GM12878 (cell line): ENCODE measurements at regions not wholly inside any gene's neighbourhood (a gene's known extent, or its start where the extent isn't known, plus 50 kb on each side); places are given as distances from the start of the nearest gene placed in this dataset.

Source experiments
- ATAC-seq: fragments of 200-7000 bp; cut with Tn5 transposase; 3 replicates; pipeline ENCODE4 v1.9.1; 2020; ENCODE audit warnings: mild to moderate bottlenecking, moderate library complexity
- BruUV-seq: library from RNA; stranded (reverse); fragments of 400-500 nt; replicated peaks from 2 replicates; lab custom pipeline; 2021; lab: Mats Ljungman, UMichigan
- CTCF ChIA-PET: fragments of 300-600 bp; sonication (Branson Sonifier 250); formaldehyde crosslinking; extraction: SDS; loops from one replicate; lab custom pipeline; 2021; ENCODE audit warnings: inconsistent platforms; lab: Yijun Ruan, JAX
- POLR2A ChIA-PET: fragments of 350-600 bp; formaldehyde crosslinking; extraction: SDS; loops from one replicate; lab custom pipeline; 2021; ENCODE audit warnings: inconsistent platforms; lab: Charles Lee
- RAD21 ChIA-PET: fragments of 300-600 bp; sonication (Branson Sonifier 250); formaldehyde crosslinking; loops from one replicate; lab custom pipeline; 2023; ENCODE audit warnings: antibody characterized with exemption; ENCODE audit not compliant: unreplicated experiment; lab: Charles Lee
- SMC1A ChIA-PET: fragments of 300-600 bp; sonication (Branson Sonifier 250); formaldehyde crosslinking; loops from one replicate; lab custom pipeline; 2023; ENCODE audit not compliant: unreplicated experiment, uncharacterized antibody; lab: Charles Lee
- DNase-seq: peaks from one replicate; pipeline ENCODE4 v3.0.0-alpha.2; 2011; ENCODE audit warnings: low read depth, low spot score
- FAIRE-seq: peaks from 3 replicates; lab custom pipeline; 2011; peaks lifted over from hg19 to GRCh38; lab: Jason Lieb, UNC
- H2AFZ ChIP-seq: 2 replicates; pipeline ENCODE4 v1.6.0; 2011; ENCODE audit warnings: low read depth, low read length, control low read depth; ENCODE audit not compliant: control insufficient read depth
- H3K27ac ChIP-seq: 2 replicates; pipeline ENCODE4 v1.5.1; 2011; ENCODE audit warnings: control low read depth; ENCODE audit not compliant: control insufficient read depth, insufficient read depth
- H3K27me3 ChIP-seq, 2 experiments: replicated peaks in 1 of 2; 2 replicates each; pipeline versions ENCODE4 v1.6.0 to v1.6.1; 2011; ENCODE audit warnings: low read length in 1 of 2; ENCODE audit not compliant: control insufficient read depth in 2 of 2, insufficient read depth in 2 of 2
- H3K36me3 ChIP-seq, 2 experiments: 2 replicates each; pipeline ENCODE4 v1.5.1; 2011; ENCODE audit warnings: low read length in 1 of 2; ENCODE audit not compliant: control insufficient read depth in 2 of 2, insufficient read depth in 2 of 2
- H3K4me1 ChIP-seq: 2 replicates; pipeline ENCODE4 v1.6.1; 2011; ENCODE audit warnings: mild to moderate bottlenecking, low read length, moderate library complexity, mixed read lengths; ENCODE audit not compliant: control insufficient read depth, insufficient read depth
- H3K4me2 ChIP-seq: 2 replicates; pipeline ENCODE4 v1.6.0; 2011; ENCODE audit warnings: control low read depth; ENCODE audit not compliant: control insufficient read depth, insufficient read depth
- H3K4me3 ChIP-seq: fragments of 200-600 bp; sonication (generic); 2 replicates; pipeline ENCODE4 v1.5.1; 2016
- H3K79me2 ChIP-seq: 2 replicates; pipeline ENCODE4 v1.6.0; 2011; ENCODE audit warnings: low read length; ENCODE audit not compliant: control insufficient read depth, insufficient read depth
- H3K9ac ChIP-seq: 2 replicates; pipeline ENCODE4 v1.8.0; 2011; ENCODE audit warnings: low read length, control low read depth, mixed read lengths; ENCODE audit not compliant: control insufficient read depth, insufficient read depth
- H3K9me3 ChIP-seq: replicated peaks from 3 replicates; pipeline ENCODE4 v1.5.1; 2011; ENCODE audit warnings: mild to moderate bottlenecking, low read length; ENCODE audit not compliant: control insufficient read depth, insufficient read depth
- H4K20me1 ChIP-seq: 2 replicates; pipeline ENCODE4 v1.6.0; 2011; ENCODE audit not compliant: control insufficient read depth, insufficient read depth
- ATF3 ChIP-seq: IDR thresholded peaks from 2 replicates; pipeline ENCODE4 v1.6.1; 2011; ENCODE audit warnings: low read depth, mild to moderate bottlenecking, low read length, moderate library complexity, borderline replicate concordance; ENCODE audit errors: extremely low read depth
- BMI1 ChIP-seq: fragments of 450-650 bp; IDR thresholded peaks from 2 replicates; pipeline ENCODE4 v1.6.1; 2016; ENCODE audit warnings: mild to moderate bottlenecking, moderate library complexity, borderline replicate concordance
- CREB1 ChIP-seq: IDR thresholded peaks from 2 replicates; pipeline ENCODE4 v1.6.1; 2012; ENCODE audit warnings: low read depth, mild to moderate bottlenecking, inconsistent platforms
- CREM ChIP-seq: IDR thresholded peaks from 2 replicates; pipeline ENCODE4 v1.6.1; 2014; ENCODE audit warnings: antibody characterized with exemption, low read depth
- EGR1 ChIP-seq, 2 experiments: IDR thresholded peaks; 1 replicate in 1 of 2; 2 replicates in 1 of 2; pipeline ENCODE4 v1.6.1; 2011 to 2012; ENCODE audit warnings: low read depth in 2 of 2, low read length in 2 of 2, borderline replicate concordance in 1 of 2, mild to moderate bottlenecking in 1 of 2, moderate library complexity in 1 of 2
- LARP7 ChIP-seq: fragments of 450-650 bp; IDR thresholded peaks from 2 replicates; pipeline ENCODE4 v1.6.1; 2017; ENCODE audit warnings: mild to moderate bottlenecking
- MTA3 ChIP-seq: IDR thresholded peaks from 2 replicates; pipeline ENCODE4 v1.6.1; 2012; ENCODE audit warnings: low read length, inconsistent platforms, borderline replicate concordance
- MYC ChIP-seq: IDR thresholded peaks from 2 replicates; pipeline ENCODE4 v1.6.1; 2011; ENCODE audit warnings: mild to moderate bottlenecking, low read length, moderate library complexity, inconsistent platforms; ENCODE audit not compliant: insufficient read depth, insufficient replicate concordance, insufficient read length, severe bottlenecking
- NR2C1 ChIP-seq: fragments of 450-650 bp; IDR thresholded peaks from 2 replicates; pipeline ENCODE4 v1.6.1; 2017; ENCODE audit warnings: antibody characterized with exemption, mild to moderate bottlenecking, moderate library complexity
- NR2F1 ChIP-seq: fragments of 450-650 bp; conservative IDR thresholded peaks from 2 replicates; pipeline ENCODE4 v1.6.1; 2017; ENCODE audit warnings: mild to moderate bottlenecking
- RAD21 ChIP-seq: IDR thresholded peaks from 2 replicates; pipeline ENCODE4 v1.6.1; 2011; ENCODE audit warnings: mild to moderate bottlenecking, low read depth, low read length, moderate library complexity; ENCODE audit not compliant: insufficient read depth
- RAD51 ChIP-seq: fragments of 450-650 bp; IDR thresholded peaks from 2 replicates; pipeline ENCODE4 v1.6.1; 2016; ENCODE audit warnings: moderate library complexity, mild to moderate bottlenecking, inconsistent platforms
- WRNIP1 ChIP-seq: IDR thresholded peaks from 2 replicates; pipeline ENCODE4 v1.6.1; 2011; ENCODE audit warnings: low read depth, low read length, improper control_type of control experiment, borderline replicate concordance
- YY1 ChIP-seq: IDR thresholded peaks from 2 replicates; pipeline ENCODE4 v1.6.1; 2011; ENCODE audit warnings: low read depth, mild to moderate bottlenecking, low read length
- ZSCAN29 ChIP-seq: fragments of 450-650 bp; IDR thresholded peaks from 2 replicates; pipeline ENCODE4 v1.6.1; 2017; ENCODE audit warnings: mild to moderate bottlenecking, moderate library complexity
- WGBS: methylation state at CpG from one replicate; pipeline ENCODE4 v1.1.6; 2016; ENCODE audit warnings: low lambda C conversion rate; ENCODE audit not compliant: insufficient replicate concordance, insufficient coverage; ENCODE audit errors: missing lambda C conversion rate; 5-methylcytosine and 5-hydroxymethylcytosine counted together
- in situ Hi-C: fragments of 300-500 bp; cut with MboI; formaldehyde crosslinking; loops from 9 replicates; pipeline ENCODE4 v1.14.3; 2018; ENCODE audit warnings: mixed read lengths
- intact Hi-C: fragments of 100-400 bp; cut with micrococcal nuclease; formaldehyde crosslinking; loops from one replicate; pipeline ENCODE4 v1.14.2; 2022; ENCODE audit not compliant: unreplicated experiment

GRCh38 chr20:59519707-59520014 is 84.7 kb upstream of the PHACTR3 start:
- Histone ChIP-seq H3K27ac (no peak overlapping the region), H3K4me2 (no peak overlapping the region), H4K20me1 (no peaks in the 10 kb centered on the region), H3K27me3 (no peaks in the 10 kb centered on the region; a peak in 1 of 4 replicates), H2AFZ (no peak overlapping the region), H3K79me2 (no peaks in the 10 kb centered on the region), H3K9me3 (no peaks in the 10 kb centered on the region), H3K36me3 (no peaks in the 10 kb centered on the region), H3K9ac (no peak overlapping the region), H3K4me3 (no peak overlapping the region), H3K4me1 (no peaks in the 10 kb centered on the region)
- ChIA-PET CTCF (interaction anchor here (2.7 kb wide), 1 partner anchor 15 kb away, joined by 8 read pairs; no protein-coding TSS in a partner anchor), POLR2A (no interaction called here), SMC1A (no interaction called here), RAD21 (no interaction called here)
- TF ChIP-seq CREB1 (no peak), WRNIP1 (no peak), NR2C1 (no peak), BMI1 (no peak), MTA3 (no peak), EGR1 (IDR thresholded peaks at IDR 0.05; ENCODE audit: borderline replicate concordance in 1 of 2, low read depth in 2 of 2, low read length in 2 of 2) (no peak), YY1 (no peak), RAD51 (no peak), LARP7 (no peak), MYC (no peak), CREM (no peak), NR2F1 (no peak), RAD21 (no peak), ATF3 (no peak), ZSCAN29 (no peak)
- no peak for FAIRE-seq
- BruUV-seq, result no TSS peak
- intact Hi-C loops (no loop called here), in situ Hi-C loops (no loop called here)
- DNase-seq, result no peak
- ATAC-seq, result no peak
- WGBS, result 0% methylated on average over 1 of the region's 1 CpG
